NT2/D1 (cell line): ENCODE measurements at regions not wholly inside any gene's neighbourhood (a gene's known extent, or its start where the extent isn't known, plus 50 kb on each side); places are given as distances from the start of the nearest gene placed in this dataset.

Experiments
- DNase-seq: peaks from one replicate; pipeline ENCODE4 v3.0.0-alpha.2; 2011; ENCODE audit warnings: low read depth, low spot score
- H3K27me3 ChIP-seq: 2 replicates; pipeline ENCODE4 v1.6.0; 2011; ENCODE audit warnings: mild to moderate bottlenecking; ENCODE audit not compliant: insufficient read length, insufficient read depth
- H3K36me3 ChIP-seq: 2 replicates; pipeline ENCODE4 v1.6.1; 2011; ENCODE audit warnings: mild to moderate bottlenecking, low read length, mixed read lengths; ENCODE audit not compliant: insufficient read depth, insufficient read length
- H3K4me1 ChIP-seq: 2 replicates; pipeline ENCODE4 v1.5.1; 2011; ENCODE audit not compliant: insufficient read depth, insufficient read length
- H3K4me3 ChIP-seq: 2 replicates; pipeline ENCODE4 v1.5.1; 2011; ENCODE audit warnings: low read depth; ENCODE audit not compliant: insufficient read length
- H3K9ac ChIP-seq: 2 replicates; pipeline ENCODE4 v1.6.0; 2011; ENCODE audit warnings: low read depth; ENCODE audit not compliant: insufficient read length
- H3K9me3 ChIP-seq: 2 replicates; pipeline ENCODE4 v1.5.1; 2011; ENCODE audit warnings: mild to moderate bottlenecking, low read length; ENCODE audit not compliant: insufficient read depth
- SUZ12 ChIP-seq: IDR thresholded peaks from 2 replicates; pipeline ENCODE4 v1.6.1; 2011; ENCODE audit not compliant: insufficient read length, insufficient read depth; ENCODE audit errors: extremely low read depth
- YY1 ChIP-seq: IDR thresholded peaks from 2 replicates; pipeline ENCODE4 v1.6.1; 2011; ENCODE audit not compliant: insufficient read length, insufficient read depth
- ZNF274 ChIP-seq: IDR thresholded peaks from 2 replicates; pipeline ENCODE4 v1.6.1; 2011; ENCODE audit warnings: mild to moderate bottlenecking, low read depth, low read length

- no peaks in the 10 kb centered on the region for H3K36me3 ChIP-seq
- no peak overlapping the region for H3K9ac ChIP-seq
- no peaks in the 10 kb centered on the region for H3K9me3 ChIP-seq
- no peak overlapping the region for H3K4me3 ChIP-seq
- no peak for TF ChIP-seq YY1
- no peak for TF ChIP-seq ZNF274
- TF ChIP-seq SUZ12: no peak
- DNase-seq: no peak
- no peaks in the 10 kb centered on the region for H3K27me3 ChIP-seq
- H3K4me1 ChIP-seq: no peaks in the 10 kb centered on the region
Observed at GRCh38 chr3:98961161-98962155, 60.0 kb upstream of the DCBLD2 start.

GRCh38 chr3:98957681-98958080, 56.2 kb upstream of the DCBLD2 start:
- no peak for DNase-seq
- no peak for TF ChIP-seq SUZ12
- no peak for TF ChIP-seq YY1
- TF ChIP-seq ZNF274: no peak
- no peaks in the 10 kb centered on the region for H3K27me3 ChIP-seq

DNA sequence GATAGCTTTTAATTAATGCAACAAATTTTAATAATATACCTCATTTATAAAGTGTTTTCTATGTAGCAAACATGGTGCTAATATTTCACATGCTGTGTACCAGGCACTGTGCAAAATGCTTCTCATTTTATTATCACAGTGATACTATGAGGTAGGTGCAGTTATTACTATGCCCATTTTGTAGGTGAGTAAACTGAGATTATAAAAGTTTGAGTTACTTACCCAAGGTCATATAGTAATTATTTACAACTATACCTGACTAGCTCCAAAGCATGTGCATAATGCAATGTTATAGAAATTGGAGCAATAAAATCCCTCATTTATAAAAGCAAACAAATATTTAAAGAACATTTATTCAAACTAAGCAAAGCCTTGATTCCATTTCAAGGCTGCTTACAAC, 54.5 kb upstream of the DCBLD2 start:
- no peaks in the 10 kb centered on the region for H3K36me3 ChIP-seq
- no peak overlapping the region for H3K4me3 ChIP-seq
- no peak for DNase-seq
- H3K9ac ChIP-seq: no peak overlapping the region
- H3K27me3 ChIP-seq: no peaks in the 10 kb centered on the region
- no peaks in the 10 kb centered on the region for H3K9me3 ChIP-seq
- TF ChIP-seq SUZ12: no peak
- no peak for TF ChIP-seq YY1
- TF ChIP-seq ZNF274: no peak
- no peaks in the 10 kb centered on the region for H3K4me1 ChIP-seq

More at GRCh38 chr3:98957681-98958080, 56.2 kb upstream of the DCBLD2 start:
- no peak overlapping the region for H3K9ac ChIP-seq
- H3K36me3 ChIP-seq: no peaks in the 10 kb centered on the region
- H3K9me3 ChIP-seq: no peaks in the 10 kb centered on the region
- H3K4me1 ChIP-seq: no peaks in the 10 kb centered on the region
- H3K4me3 ChIP-seq: no peak overlapping the region

GRCh38 chr3:98954791-98955604, 53.5 kb upstream of the DCBLD2 start:
- no peaks in the 10 kb centered on the region for H3K27me3 ChIP-seq
- H3K9me3 ChIP-seq: no peaks in the 10 kb centered on the region
- no peaks in the 10 kb centered on the region for H3K36me3 ChIP-seq
- H3K9ac ChIP-seq: no peak overlapping the region
- TF ChIP-seq YY1 (no peak), SUZ12 (no peak), ZNF274 (no peak)
- H3K4me1 ChIP-seq: no peaks in the 10 kb centered on the region
- DNase-seq: no peak
- no peak overlapping the region for H3K4me3 ChIP-seq

DNA sequence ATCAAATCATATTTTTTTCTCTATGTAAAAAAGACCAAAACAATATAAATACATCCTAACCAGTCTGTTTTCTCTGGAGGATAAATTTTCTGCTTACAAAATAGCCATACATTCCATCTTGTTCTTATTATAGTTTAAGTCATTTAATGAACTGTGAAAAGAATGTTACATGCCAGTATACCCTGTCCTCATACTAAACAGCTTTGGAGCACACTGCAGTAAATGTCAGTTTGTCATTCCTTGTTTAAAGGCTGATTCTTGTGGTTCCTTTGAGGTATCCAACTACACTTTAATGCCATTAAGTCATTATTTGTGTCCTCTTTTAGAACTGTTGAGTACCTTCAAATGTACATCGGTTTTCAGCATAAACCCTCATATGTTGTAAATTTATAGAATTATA, 52.7 kb upstream of the DCBLD2 start:
- Histone ChIP-seq H3K4me1 (no peaks in the 10 kb centered on the region), H3K9me3 (no peaks in the 10 kb centered on the region), H3K4me3 (no peak overlapping the region), H3K9ac (no peak overlapping the region), H3K27me3 (no peaks in the 10 kb centered on the region), H3K36me3 (no peaks in the 10 kb centered on the region)
- TF ChIP-seq SUZ12: no peak
- TF ChIP-seq YY1: no peak
- no peak for TF ChIP-seq ZNF274
- no peak for DNase-seq

DNA sequence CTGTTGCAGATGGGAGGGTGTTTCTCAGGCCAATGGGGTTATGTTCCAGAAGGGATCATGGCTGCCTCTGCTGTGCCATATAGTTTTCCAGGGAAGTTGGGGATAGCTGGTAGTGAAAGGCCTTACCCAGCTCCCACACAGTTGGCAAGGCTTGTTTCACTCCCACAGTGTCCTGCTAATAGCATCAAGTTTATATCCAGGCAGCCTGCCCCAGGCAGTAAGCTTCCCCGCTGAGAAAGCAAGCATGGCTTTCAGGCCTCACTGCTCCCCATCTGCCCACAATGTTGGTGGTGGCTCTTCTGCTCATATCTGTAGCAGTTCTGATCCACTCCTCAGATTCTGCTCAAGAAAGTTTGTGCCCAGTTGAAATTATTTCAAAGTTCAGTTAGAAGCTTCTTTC, 50.9 kb upstream of the DCBLD2 start:
- Histone ChIP-seq H3K9ac (no peak overlapping the region), H3K4me3 (no peak overlapping the region), H3K36me3 (no peaks in the 10 kb centered on the region), H3K4me1 (no peaks in the 10 kb centered on the region), H3K27me3 (no peaks in the 10 kb centered on the region), H3K9me3 (no peaks in the 10 kb centered on the region)
- no peak for TF ChIP-seq YY1
- TF ChIP-seq ZNF274: no peak
- TF ChIP-seq SUZ12: no peak
- DNase-seq: no peak
